ENCODE measurements at regions not wholly inside any gene's neighbourhood (a gene's known extent, or its start where the extent isn't known, plus 50 kb on each side); places are given as distances from the start of the nearest gene placed in this dataset.
"Not testable (repeated sequence)": the region's sequence is repeated elsewhere in the genome, so short reads cannot be mapped to it uniquely, and the experiment has no call there.

GRCh38 chr19:41495589-41495988 lies 52.6 kb downstream of the ERICH4 start:
- DNase-seq (ENCODE audit: insufficient read length, low spot score) (no peak), FAIRE-seq (no peak)

- FAIRE-seq (no peak), DNase-seq (ENCODE audit: insufficient read length, low spot score) (no peak)
Observed at GRCh38 chr19:41499899-41500298, 56.9 kb downstream of the ERICH4 start.

- no peak for DNase-seq (ENCODE audit: insufficient read length, low spot score)
- no peak for FAIRE-seq
Observed at GRCh38 chr19:41500443-41500842, 57.5 kb downstream of the ERICH4 start.

GRCh38 chr19:41501854-41502253 lies 58.9 kb downstream of the ERICH4 start:
- no peak for FAIRE-seq
- no peak for DNase-seq (ENCODE audit: insufficient read length, low spot score)

GRCh38 chr19:41505105-41505504 lies 62.1 kb downstream of the ERICH4 start:
- FAIRE-seq (no peak), DNase-seq (ENCODE audit: insufficient read length, low spot score) (no peak)

- DNase-seq (ENCODE audit: insufficient read length, low spot score) = no peak
- no peak for FAIRE-seq
Observed at GRCh38 chr19:41510484-41510883, 65.5 kb upstream of the CEACAM21 start.

GRCh38 chr19:41511628-41512027 lies 64.3 kb upstream of the CEACAM21 start:
- DNase-seq (ENCODE audit: insufficient read length, low spot score) = no peak
- no peak for FAIRE-seq

- DNase-seq (ENCODE audit: insufficient read length, low spot score) (no peak), FAIRE-seq (no peak)
Observed at GRCh38 chr19:41515015-41515652, 60.8 kb upstream of the CEACAM21 start.

- peak; percentile 96 for FAIRE-seq
- not testable (repeated sequence) for DNase-seq (ENCODE audit: insufficient read length, low spot score)
Observed at GRCh38 chr19:41516292-41517171, 59.4 kb upstream of the CEACAM21 start.

- FAIRE-seq = no peak
- DNase-seq (ENCODE audit: insufficient read length, low spot score) = no peak
Observed at GRCh38 chr19:41518141-41518540, 57.8 kb upstream of the CEACAM21 start.

GRCh38 chr19:41521138-41521930 lies 54.6 kb upstream of the CEACAM21 start:
- DNase-seq (ENCODE audit: insufficient read length, low spot score) = not testable (repeated sequence)
- peak; percentile 99 for FAIRE-seq

GRCh38 chr19:41521931-41522555 lies 53.9 kb upstream of the CEACAM21 start:
- FAIRE-seq = peak; percentile 81
- no peak for DNase-seq (ENCODE audit: insufficient read length, low spot score)

GRCh38 chr19:41525989-41526388 lies 50.0 kb upstream of the CEACAM21 start:
- FAIRE-seq (no peak), DNase-seq (ENCODE audit: insufficient read length, low spot score) (no peak)
